Fibroblast of skin of abdomen (primary cell): ENCODE measurements at regions not wholly inside any gene's neighbourhood (a gene's known extent, or its start where the extent isn't known, plus 50 kb on each side); places are given as distances from the start of the nearest gene placed in this dataset.

Source experiments
- DNase-seq: peaks from one replicate; pipeline ENCODE4 v3.0.0-alpha.2; 2013

- no peak for DNase-seq
Measured at GRCh38 chr21:27812279-27812678, 845.4 kb upstream of the ADAMTS5 start.

- no peak for DNase-seq
Measured at GRCh38 chr21:27808923-27809322, 842.0 kb upstream of the ADAMTS5 start.

GRCh38 chr21:27807596-27807995 lies 840.7 kb upstream of the ADAMTS5 start:
- no peak for DNase-seq

DNA sequence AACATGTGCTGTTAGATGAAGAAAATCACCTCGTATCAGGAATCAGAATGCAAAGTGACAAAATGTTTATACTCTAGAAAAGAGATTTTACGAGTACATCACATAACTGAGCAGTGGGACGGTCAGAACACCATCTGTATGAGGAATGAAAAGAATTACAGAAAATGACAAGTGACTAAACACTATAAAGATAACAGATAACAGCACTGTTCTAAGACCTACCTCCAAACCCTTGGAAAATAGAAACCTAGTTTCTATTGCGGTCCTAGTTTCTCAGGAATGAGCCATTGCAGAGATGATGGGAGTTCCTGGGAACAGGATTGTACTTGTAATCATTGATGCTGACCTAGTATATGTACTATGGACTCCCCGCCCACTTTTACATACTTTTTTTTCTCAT lies 839.4 kb upstream of the ADAMTS5 start:
- no peak for DNase-seq

DNA sequence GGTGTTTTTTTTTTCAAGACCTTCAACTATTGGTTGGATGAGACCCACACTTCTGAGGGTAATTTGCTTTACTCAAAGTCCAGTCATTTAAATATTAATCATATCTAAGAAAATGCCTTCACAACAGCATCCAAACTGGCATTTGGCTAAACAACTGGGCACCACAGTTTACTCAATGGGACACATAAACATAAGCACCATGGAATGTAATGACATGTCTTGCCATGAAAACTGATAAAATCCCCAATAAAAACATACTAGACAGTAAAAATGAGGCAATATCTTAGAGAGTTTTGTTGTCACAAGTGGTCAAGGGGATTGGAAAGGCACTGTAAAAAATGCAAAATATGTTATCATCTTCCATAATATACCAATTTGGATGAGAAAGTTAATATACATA lies 838.8 kb upstream of the ADAMTS5 start:
- no peak for DNase-seq

GRCh38 chr21:27804515-27804914 lies 837.6 kb upstream of the ADAMTS5 start:
- DNase-seq = peak; percentile 22

- no peak for DNase-seq
Measured at GRCh38 chr21:27803571-27803970, 836.7 kb upstream of the ADAMTS5 start.

DNA sequence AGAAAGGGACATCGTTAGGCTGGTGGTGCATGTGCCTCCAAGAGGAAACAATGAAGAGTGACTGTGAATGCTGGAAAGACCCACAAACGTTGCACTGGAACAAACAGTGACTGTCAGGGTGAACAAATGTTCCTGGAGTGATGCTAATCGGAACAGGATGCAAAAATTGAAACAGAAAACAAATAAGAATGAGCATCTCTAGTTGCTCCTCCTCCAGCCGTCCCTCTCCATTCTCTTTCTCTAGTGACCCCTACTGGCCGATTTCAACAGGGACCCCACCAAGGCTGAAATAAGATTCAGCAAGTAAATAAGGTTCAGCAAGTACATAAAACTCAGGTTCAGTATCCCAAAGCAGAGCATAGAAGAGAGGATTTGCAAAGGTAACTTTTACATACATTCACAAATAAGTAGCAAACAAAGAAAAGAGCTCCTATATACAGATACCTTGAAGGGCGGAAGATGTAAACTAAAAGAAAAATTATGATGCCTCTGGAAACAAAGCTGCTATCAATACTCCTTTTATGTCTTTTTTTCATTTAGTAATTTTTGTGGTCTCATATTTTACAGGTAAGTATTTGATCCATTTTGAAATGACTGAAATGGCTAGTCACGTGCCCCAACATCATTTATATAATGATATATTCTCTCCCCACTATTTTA lies 836.1 kb upstream of the ADAMTS5 start:
- peak; percentile 27 for DNase-seq

DNA sequence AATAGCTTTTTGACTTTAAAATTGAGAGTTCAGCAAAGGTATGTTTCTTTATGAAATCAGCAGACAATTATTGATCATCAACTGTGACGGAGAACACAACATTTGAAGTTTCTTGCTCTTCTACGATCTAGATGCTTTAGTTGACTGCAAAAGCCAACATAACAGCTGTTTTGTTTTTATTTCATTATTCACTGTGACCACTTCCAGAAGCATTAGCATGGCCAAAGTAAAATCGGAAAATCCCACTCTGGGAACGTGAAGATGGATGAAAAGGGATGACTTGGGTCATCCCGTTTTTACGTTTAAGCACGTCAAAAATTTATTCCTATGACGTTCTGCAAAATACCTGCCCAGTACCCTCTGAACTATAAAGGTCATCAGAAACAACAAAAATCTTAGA lies 833.0 kb upstream of the ADAMTS5 start:
- no peak for DNase-seq

DNA sequence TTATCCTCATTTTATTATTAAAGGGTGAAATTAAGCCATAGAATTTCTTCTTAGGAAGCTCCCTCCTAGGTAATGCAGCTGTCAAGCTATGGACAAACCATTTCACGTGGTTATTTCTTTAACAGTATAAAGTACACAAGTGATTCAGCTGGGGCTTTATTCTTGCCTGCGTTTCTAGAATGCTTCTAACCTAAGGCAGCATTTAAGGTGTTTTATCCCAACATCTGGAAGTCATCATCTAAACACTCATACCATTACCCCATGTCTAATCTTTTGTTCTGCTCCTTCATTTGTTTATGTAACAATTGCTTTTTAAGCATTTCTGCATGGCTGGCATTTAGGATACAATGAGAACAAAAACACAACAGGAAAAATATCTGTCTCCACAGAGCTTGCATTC lies 829.2 kb upstream of the ADAMTS5 start:
- peak; percentile 38 for DNase-seq

DNA sequence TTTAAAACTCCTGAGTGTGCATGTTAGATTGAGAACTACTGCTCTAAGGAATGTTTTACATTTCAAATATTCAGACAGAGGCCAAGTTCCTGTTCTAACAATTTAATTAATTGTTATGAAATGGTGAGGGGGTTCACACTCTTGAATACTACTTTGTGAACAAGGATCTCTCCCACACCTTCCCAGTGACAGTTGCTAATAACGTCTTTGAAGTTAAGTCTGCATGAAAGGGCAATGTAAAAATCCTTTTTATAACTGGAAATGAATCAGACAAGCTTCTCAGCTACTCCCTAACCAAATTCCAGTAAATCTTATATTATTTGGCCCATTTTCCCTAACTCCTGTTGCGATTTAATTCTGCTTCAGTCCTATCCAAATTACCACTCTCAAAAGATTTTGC lies 828.5 kb upstream of the ADAMTS5 start:
- no peak for DNase-seq

DNA sequence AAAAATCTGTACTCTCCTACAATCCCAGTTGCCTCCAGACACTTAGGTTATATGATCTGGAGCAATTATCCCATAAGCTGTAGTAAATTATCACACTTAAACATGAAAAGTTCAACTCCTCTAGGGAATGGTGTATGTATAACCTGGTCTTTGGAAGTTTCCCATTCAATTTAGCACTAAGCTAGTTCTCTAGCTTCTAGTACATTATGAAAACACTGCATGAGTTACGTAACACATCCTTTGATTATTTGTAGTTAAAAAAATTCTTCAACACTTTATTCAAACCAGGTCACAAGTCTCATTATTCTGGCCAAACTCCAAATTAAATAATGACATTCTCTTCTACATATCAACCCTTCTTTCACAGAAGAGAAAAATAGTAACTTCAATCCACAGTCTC lies 827.0 kb upstream of the ADAMTS5 start:
- no peak for DNase-seq

DNA sequence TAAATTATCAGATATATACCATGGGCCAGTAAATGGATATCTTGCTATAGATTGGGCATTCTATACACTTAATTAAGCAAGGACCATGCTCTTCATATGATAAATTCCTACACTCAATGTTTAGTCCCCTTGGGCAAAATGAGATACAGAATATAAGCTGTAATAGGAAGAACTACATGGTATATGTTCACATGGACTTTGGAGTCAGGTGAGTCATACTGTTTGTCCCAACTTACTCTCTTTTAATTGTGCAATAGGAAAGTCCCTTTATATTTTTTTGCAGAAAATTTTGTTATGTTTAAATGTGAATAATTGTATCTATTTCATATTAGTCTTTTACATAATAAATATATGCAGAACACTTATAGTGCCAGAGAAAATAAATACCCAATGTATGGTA lies 820.2 kb upstream of the ADAMTS5 start:
- DNase-seq = no peak

GRCh38 chr21:27779606-27780005 lies 812.7 kb upstream of the ADAMTS5 start:
- DNase-seq = no peak

DNA sequence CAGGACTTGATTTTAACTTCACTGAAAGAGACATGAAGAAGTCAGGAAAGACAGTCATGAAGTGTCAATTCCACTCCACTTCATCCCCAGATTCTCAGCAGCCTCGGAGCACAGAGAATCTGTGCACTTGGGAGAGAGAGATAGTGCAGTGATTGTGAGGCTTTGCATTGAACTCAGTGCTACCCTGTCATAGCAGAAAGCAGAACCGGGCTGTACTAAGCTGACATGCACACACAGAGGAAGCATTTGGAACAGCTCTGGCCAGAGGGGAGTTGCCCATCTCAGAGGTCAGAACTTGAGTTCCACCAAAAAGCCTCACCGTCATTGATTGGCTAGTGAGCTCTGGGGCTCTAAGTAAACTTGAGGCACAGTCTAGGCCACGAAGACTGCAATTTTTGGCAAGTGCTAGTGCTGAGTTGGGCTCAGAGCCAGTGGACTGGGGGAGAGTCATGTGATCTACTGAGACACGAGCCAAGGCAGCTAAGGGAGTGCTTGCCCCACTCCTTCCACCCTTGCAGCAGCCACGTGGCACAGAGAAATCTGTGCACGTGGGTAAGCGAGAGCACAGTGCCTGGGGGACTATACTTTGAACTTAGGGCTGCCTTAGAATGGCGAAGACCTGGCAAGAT lies 810.2 kb upstream of the ADAMTS5 start:
- no peak for DNase-seq

- DNase-seq = peak; percentile 44
Measured at GRCh38 chr21:27772816-27773215, 805.9 kb upstream of the ADAMTS5 start.

DNA sequence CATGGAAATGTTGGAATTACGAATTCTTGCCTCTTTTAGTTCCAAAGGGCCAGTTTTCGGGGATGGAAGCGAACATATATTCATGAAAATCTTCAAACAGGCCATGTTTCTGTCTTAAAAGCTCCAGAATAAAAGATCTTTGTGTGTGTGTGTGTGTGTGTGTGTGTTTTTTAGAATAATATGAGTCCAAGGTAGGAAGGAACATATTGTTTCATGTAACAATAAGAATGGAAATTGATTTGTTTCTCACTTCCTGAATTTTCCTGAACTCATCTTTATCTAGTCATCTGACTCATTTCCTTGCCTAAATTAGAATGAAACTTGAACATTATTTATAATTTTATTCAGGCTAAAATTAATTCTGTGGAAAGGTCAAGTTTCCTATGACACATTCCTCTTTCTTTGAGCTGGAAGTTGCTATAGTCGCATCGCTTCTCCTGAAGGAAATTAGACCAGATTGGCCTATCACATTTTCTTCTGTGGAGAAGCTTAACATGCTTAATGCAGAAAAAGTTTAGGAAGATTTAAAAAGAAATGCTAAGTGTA lies 805.1 kb upstream of the ADAMTS5 start:
- no peak for DNase-seq

DNA sequence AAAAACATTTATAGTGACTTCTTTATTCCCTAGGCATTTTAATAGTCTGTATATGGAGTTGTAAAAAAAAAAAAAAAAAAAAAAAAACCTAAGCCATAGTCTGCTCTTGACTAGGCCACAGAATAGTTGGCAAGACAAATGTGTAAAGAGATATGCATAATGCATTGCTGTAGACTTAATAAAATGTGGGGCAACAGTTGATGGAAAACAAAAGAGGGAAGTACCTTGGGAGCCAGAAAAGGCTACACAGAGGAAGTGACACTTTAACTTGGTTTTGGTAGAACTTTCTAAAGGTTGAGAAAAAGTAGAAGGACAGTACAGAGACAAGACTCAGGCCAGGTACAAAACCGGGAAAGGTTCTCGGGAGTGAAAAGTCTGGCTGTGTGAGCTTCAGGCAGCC lies 802.9 kb upstream of the ADAMTS5 start:
- no peak for DNase-seq

DNA sequence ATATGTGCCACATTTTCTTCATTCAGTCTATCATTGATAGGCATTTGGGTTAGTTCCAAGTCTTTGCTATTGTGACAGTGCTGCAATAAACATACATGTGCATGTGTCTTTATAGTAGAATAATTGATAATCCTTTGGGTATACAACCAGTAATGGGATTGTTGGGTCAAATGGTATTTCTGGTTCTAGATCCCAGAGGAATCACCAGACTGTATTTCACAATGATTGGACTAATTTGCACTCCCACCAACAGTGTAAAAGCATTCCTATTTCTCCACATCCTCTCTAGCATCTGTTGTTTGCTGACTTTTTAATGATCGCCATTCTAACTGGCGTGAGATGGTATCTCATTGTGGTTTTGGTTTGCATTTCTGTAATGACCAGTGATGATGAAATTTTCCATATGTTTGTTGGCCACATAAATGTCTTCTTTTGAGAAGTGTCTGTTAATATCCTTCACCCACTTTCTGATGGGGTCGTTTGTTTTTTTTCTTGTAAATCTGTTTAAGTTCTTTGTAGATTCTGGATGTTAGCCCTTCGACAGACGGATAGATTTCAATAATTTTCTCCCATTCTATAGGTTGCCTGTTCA lies 801.3 kb upstream of the ADAMTS5 start:
- DNase-seq = peak; percentile 61

- DNase-seq = no peak
Measured at GRCh38 chr21:27764056-27764455, 797.2 kb upstream of the ADAMTS5 start.

DNA sequence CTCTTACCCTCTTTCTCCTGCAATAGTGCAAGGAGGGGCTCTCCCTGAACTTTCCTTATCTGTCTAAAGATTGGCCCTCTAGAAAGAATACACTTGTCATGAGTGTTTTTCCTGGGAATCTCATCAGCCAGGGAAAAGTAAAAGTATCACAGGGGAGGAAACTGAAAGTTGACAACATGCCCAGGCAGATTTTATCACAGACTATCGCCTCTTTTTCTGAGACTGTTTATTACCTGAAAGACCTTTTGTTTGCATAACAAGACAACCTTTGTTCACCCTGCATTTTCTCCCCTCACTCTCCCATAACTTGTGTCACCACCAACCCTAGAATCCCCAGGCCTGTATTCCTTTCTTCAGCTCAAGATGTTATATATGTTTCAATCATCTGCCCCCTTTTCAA lies 794.7 kb upstream of the ADAMTS5 start:
- no peak for DNase-seq

GRCh38 chr21:27759820-27760219 lies 792.9 kb upstream of the ADAMTS5 start:
- DNase-seq = no peak

- no peak for DNase-seq
Measured at GRCh38 chr21:27759091-27759659, 792.3 kb upstream of the ADAMTS5 start.

DNA sequence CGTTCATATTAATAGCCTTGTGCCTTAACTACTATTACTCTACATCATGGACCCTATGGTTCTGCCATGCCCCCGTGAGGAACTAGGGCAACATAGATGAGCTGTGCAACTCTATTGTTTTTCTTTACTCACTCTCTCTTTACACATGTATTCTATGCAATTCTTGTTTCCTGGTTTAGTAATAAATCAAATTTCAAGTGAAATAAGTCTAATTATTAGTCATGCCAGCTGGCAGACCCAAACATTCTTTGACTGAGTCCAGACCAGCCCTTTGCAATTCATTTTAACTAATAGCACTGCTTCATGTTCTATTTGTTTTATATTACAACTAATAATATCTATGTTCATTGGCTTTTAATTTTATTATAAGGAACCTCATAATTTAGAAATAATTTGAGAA lies 789.3 kb upstream of the ADAMTS5 start:
- no peak for DNase-seq
